SK-N-SH treated with all-trans-retinoic acid at 6 μM for 48 hours (cell line): ENCODE measurements at regions not wholly inside any gene's neighbourhood (a gene's known extent, or its start where the extent isn't known, plus 50 kb on each side); places are given as distances from the start of the nearest gene placed in this dataset.

Experiments used
- BACH2 ChIP-seq: fragments of 250-450 bp; sonication (Bioruptor Pico); IDR thresholded peaks from 2 replicates; pipeline ENCODE4 v1.9.0; 2021; ENCODE audit warnings: mild to moderate bottlenecking, borderline replicate concordance
- ISL1 ChIP-seq: fragments of 250-450 bp; sonication (Bioruptor Pico); IDR thresholded peaks from 2 replicates; pipeline ENCODE4 v2.1.2; 2022; ENCODE audit warnings: mild to moderate bottlenecking, moderate library complexity
- POU6F1 ChIP-seq: fragments of 250-450 bp; sonication (Bioruptor Pico); IDR thresholded peaks from 2 replicates; pipeline ENCODE4 v1.8.0; 2021; ENCODE audit warnings: low read depth, mild to moderate bottlenecking, moderate library complexity, borderline replicate concordance
- TCF4 ChIP-seq: fragments of 250-450 bp; sonication (Bioruptor Pico); IDR thresholded peaks from 2 replicates; pipeline ENCODE4 v1.8.0; 2021; ENCODE audit warnings: mild to moderate bottlenecking, moderate library complexity, borderline replicate concordance
- ZFP3 ChIP-seq: fragments of 250-450 bp; sonication (Bioruptor Pico); IDR thresholded peaks from 2 replicates; pipeline ENCODE4 v1.5.0; 2020; ENCODE audit warnings: mild to moderate bottlenecking, moderate library complexity
- ZFP30 ChIP-seq: fragments of 450-650 bp; formaldehyde crosslinking; IDR thresholded peaks from 2 replicates; pipeline ENCODE4 v1.5.0; 2022; ENCODE audit warnings: mild to moderate bottlenecking, moderate library complexity

GRCh38 chr13:76610819-76611415 is 275.3 kb downstream of the KCTD12 start:
- no peak for TF ChIP-seq ISL1 (CRISPR knock-in tag)
- TF ChIP-seq TCF4 (CRISPR knock-in tag) = no peak
- no peak for TF ChIP-seq BACH2 (CRISPR knock-in tag)
- no peak for TF ChIP-seq ZFP3 (CRISPR knock-in tag)
- no peak for TF ChIP-seq POU6F1 (CRISPR knock-in tag)
- no peak for TF ChIP-seq ZFP30 (CRISPR knock-in tag)
